Hepatocyte (in vitro differentiated cells): ENCODE measurements at regions not wholly inside any gene's neighbourhood (a gene's known extent, or its start where the extent isn't known, plus 50 kb on each side); places are given as distances from the start of the nearest gene placed in this dataset.

Experiments
- DNase-seq: peaks from one replicate; pipeline ENCODE4 v3.0.0-alpha.2; 2016; ENCODE audit warnings: low spot score
- H2AFZ ChIP-seq: fragments of 200-600 bp; sonication (generic); 2 replicates; pipeline ENCODE4 v1.6.0; 2016; ENCODE audit warnings: antibody characterized with exemption, mild to moderate bottlenecking
- H3K27ac ChIP-seq: fragments of 200-600 bp; sonication (generic); 2 replicates; pipeline ENCODE4 v1.5.1; 2016; ENCODE audit warnings: mild to moderate bottlenecking
- H3K27me3 ChIP-seq: fragments of 200-600 bp; sonication (generic); 2 replicates; pipeline ENCODE4 v1.6.1; 2016
- H3K36me3 ChIP-seq: fragments of 200-600 bp; sonication (generic); replicated peaks from 2 replicates; pipeline ENCODE4 v1.5.1; 2016; ENCODE audit warnings: low read depth; ENCODE audit not compliant: insufficient read depth
- H3K4me1 ChIP-seq: fragments of 200-600 bp; sonication (generic); 2 replicates; pipeline ENCODE4 v1.5.1; 2016; ENCODE audit warnings: mild to moderate bottlenecking, moderate library complexity; ENCODE audit not compliant: insufficient read depth
- H3K4me2 ChIP-seq: fragments of 200-600 bp; sonication (generic); 2 replicates; pipeline ENCODE4 v1.6.0; 2016
- H3K4me3 ChIP-seq: fragments of 200-600 bp; sonication (generic); 2 replicates; pipeline ENCODE4 v1.5.1; 2016; ENCODE audit warnings: mild to moderate bottlenecking
- H3K79me2 ChIP-seq: fragments of 200-600 bp; sonication (generic); 2 replicates; pipeline ENCODE4 v1.6.0; 2017; ENCODE audit warnings: mild to moderate bottlenecking
- H3K9me2 ChIP-seq: fragments of 200-600 bp; sonication (generic); replicated peaks from 2 replicates; pipeline ENCODE4 v1.6.0; 2017; ENCODE audit warnings: mild to moderate bottlenecking; ENCODE audit not compliant: insufficient read depth
- H3K9me3 ChIP-seq: fragments of 200-600 bp; sonication (generic); 2 replicates; pipeline ENCODE4 v1.5.1; 2016; ENCODE audit warnings: low read depth, mild to moderate bottlenecking
- H4K20me1 ChIP-seq: fragments of 200-600 bp; sonication (generic); 2 replicates; pipeline ENCODE4 v1.6.0; 2016; ENCODE audit warnings: mild to moderate bottlenecking; ENCODE audit not compliant: insufficient read depth, poor library complexity, severe bottlenecking
- EZH2 ChIP-seq: fragments of 200-600 bp; sonication (generic); IDR thresholded peaks from 2 replicates; pipeline ENCODE4 v1.6.1; 2016; ENCODE audit warnings: antibody characterized with exemption, mild to moderate bottlenecking, borderline replicate concordance
- EZH2phosphoT487 ChIP-seq: fragments of 200-600 bp; sonication (generic); IDR thresholded peaks from one replicate; pipeline ENCODE4 v1.6.1; 2018; ENCODE audit warnings: antibody characterized with exemption, mild to moderate bottlenecking, low read depth, moderate library complexity; ENCODE audit not compliant: unreplicated experiment, severe bottlenecking
- WGBS: methylation state at CpG from one replicate; pipeline ENCODE4 v1.1.6; 2016; ENCODE audit warnings: low lambda C conversion rate; ENCODE audit errors: missing lambda C conversion rate; 5-methylcytosine and 5-hydroxymethylcytosine counted together
- TF ChIP-seq, protein P1 (sequence below): fragments of 200-600 bp; sonication (generic); IDR thresholded peaks from 2 replicates; pipeline ENCODE4 v1.5.1; 2016; ENCODE audit warnings: antibody characterized with exemption, mild to moderate bottlenecking; ENCODE audit not compliant: poor library complexity

DNA sequence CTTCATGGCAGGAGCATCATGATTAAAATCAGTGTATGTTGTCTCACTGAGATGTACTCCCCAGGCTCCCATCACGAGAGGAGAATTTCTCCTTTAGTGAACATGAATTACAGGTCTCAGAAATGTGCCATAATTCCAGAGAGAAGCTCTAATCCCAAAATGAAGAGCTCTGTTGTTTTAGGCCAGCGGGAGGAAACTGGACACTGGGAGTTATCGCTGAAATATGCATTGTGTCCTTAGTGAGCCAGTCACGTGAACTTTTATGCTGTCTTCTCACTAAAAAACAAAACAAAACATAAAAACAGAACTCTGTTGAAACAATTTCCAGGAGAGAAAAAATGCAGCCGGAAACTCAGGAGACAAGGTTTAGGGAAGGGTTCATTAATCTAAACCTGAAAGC lies 315.7 kb upstream of the NT5E start:
- H3K36me3 ChIP-seq: no peaks in the 10 kb centered on the region
- H3K79me2 ChIP-seq: no peaks in the 10 kb centered on the region
- TF ChIP-seq EZH2: no peak
- no peak for TF ChIP-seq EZH2phosphoT487
- 89% methylated on average over 5 of the region's 5 CpGs for WGBS
- H3K9me3 ChIP-seq: no peaks in the 10 kb centered on the region
- no peak overlapping the region for H3K27ac ChIP-seq
- DNase-seq: no peak
- H4K20me1 ChIP-seq: no peaks in the 10 kb centered on the region
- no peak overlapping the region for H3K4me3 ChIP-seq
- H3K4me1 ChIP-seq: peaks cover 15% of the 10 kb centered on the region
- H3K9me2 ChIP-seq: no peaks in the 10 kb centered on the region
- H2AFZ ChIP-seq: no peak overlapping the region
- no peaks in the 10 kb centered on the region for H3K27me3 ChIP-seq
- no peak overlapping the region for H3K4me2 ChIP-seq

DNA sequence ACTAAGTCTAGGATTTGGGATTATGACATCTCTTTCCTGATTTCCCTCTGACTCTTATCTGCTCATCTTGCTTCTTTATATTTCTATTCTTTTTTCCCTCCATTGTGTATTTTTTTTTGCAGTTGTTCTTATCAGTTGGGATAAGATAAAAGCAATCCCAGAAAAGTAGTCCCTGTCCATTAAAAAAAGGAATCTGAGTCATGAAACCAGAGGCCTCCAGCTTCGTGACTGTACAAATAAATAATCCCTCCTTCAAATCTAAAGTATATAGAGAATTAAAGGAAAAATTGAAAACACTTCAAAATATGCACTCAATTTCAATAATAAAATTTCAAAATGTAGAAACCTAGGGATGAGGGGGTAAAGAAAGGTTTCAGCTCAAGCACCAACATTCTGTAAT lies 317.8 kb upstream of the NT5E start:
- Histone ChIP-seq H3K79me2 (no peaks in the 10 kb centered on the region), H3K4me1 (peaks cover 15% of the 10 kb centered on the region), H3K27ac (no peak overlapping the region), H3K9me2 (no peaks in the 10 kb centered on the region), H2AFZ (no peak overlapping the region), H3K9me3 (no peaks in the 10 kb centered on the region), H3K4me2 (no peak overlapping the region), H4K20me1 (no peaks in the 10 kb centered on the region), H3K4me3 (no peak overlapping the region), H3K27me3 (no peaks in the 10 kb centered on the region), H3K36me3 (no peaks in the 10 kb centered on the region)
- TF ChIP-seq EZH2: no peak
- TF ChIP-seq, protein P1, sequence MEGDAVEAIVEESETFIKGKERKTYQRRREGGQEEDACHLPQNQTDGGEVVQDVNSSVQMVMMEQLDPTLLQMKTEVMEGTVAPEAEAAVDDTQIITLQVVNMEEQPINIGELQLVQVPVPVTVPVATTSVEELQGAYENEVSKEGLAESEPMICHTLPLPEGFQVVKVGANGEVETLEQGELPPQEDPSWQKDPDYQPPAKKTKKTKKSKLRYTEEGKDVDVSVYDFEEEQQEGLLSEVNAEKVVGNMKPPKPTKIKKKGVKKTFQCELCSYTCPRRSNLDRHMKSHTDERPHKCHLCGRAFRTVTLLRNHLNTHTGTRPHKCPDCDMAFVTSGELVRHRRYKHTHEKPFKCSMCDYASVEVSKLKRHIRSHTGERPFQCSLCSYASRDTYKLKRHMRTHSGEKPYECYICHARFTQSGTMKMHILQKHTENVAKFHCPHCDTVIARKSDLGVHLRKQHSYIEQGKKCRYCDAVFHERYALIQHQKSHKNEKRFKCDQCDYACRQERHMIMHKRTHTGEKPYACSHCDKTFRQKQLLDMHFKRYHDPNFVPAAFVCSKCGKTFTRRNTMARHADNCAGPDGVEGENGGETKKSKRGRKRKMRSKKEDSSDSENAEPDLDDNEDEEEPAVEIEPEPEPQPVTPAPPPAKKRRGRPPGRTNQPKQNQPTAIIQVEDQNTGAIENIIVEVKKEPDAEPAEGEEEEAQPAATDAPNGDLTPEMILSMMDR: no peak
- no peak for TF ChIP-seq EZH2phosphoT487
- no peak for DNase-seq
- 56% methylated on average over 1 of the region's 1 CpG for WGBS

DNA sequence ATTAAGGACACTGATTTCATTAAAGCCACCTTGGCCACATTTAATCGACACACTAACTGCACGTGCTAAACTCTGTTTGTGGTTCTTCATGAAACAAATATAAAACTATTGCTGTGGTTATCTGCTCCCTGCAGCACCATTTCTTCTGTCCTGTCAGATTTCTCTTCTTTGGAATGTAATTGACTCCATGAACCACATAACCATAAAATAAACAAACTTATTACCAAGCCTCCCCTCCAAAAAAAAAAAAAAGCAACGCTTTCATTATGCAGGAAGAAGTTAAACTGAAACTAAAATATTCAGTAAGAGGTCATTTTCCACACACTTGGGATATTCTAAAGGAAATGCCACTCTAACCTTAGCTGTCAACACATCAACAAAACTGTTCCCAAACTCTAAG lies 319.1 kb upstream of the NT5E start:
- H2AFZ ChIP-seq: no peak overlapping the region
- H3K9me3 ChIP-seq: no peaks in the 10 kb centered on the region
- no peak overlapping the region for H3K4me2 ChIP-seq
- 84% methylated on average over 3 of the region's 3 CpGs for WGBS
- no peak overlapping the region for H3K27ac ChIP-seq
- H3K36me3 ChIP-seq: no peaks in the 10 kb centered on the region
- H3K4me1 ChIP-seq: peaks cover 4% of the 10 kb centered on the region
- no peak overlapping the region for H3K4me3 ChIP-seq
- no peaks in the 10 kb centered on the region for H3K27me3 ChIP-seq
- H3K79me2 ChIP-seq: no peaks in the 10 kb centered on the region
- no peak for TF ChIP-seq EZH2
- no peak for TF ChIP-seq EZH2phosphoT487
- TF ChIP-seq, protein P1: no peak
- no peaks in the 10 kb centered on the region for H4K20me1 ChIP-seq
- no peak for DNase-seq
- no peaks in the 10 kb centered on the region for H3K9me2 ChIP-seq

DNA sequence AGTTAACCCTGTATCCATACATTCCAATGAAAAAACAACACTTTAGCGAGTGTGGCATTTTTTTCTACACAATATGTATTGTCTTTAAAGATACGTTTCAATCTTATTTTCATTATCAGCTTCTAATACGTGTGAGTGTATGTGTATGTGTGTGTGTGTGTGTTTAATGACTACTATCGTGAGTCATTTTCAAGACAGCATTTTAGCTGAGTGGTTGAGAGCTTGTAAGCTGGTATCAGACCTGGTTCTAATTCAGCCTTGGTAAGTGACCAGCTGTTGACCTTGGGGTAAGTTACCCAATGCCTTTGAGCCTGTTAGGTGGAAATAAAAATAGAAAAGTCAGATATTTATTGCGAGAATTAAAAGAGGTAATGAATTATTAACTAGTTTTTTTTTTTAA lies 320.0 kb upstream of the NT5E start:
- Histone ChIP-seq H3K9me3 (no peaks in the 10 kb centered on the region), H3K36me3 (no peaks in the 10 kb centered on the region), H3K4me3 (no peak overlapping the region), H3K4me2 (no peak overlapping the region), H2AFZ (no peak overlapping the region), H3K4me1 (no peaks in the 10 kb centered on the region), H3K27me3 (no peaks in the 10 kb centered on the region), H3K27ac (no peak overlapping the region), H3K9me2 (no peaks in the 10 kb centered on the region), H4K20me1 (no peaks in the 10 kb centered on the region), H3K79me2 (no peaks in the 10 kb centered on the region)
- WGBS: 84% methylated on average over 5 of the region's 5 CpGs
- TF ChIP-seq EZH2 (no peak), EZH2phosphoT487 (no peak)
- TF ChIP-seq, protein P1: no peak
- no peak for DNase-seq
